Brain microvascular endothelial cell (primary cell): ENCODE measurements at regions not wholly inside any gene's neighbourhood (a gene's known extent, or its start where the extent isn't known, plus 50 kb on each side); places are given as distances from the start of the nearest gene placed in this dataset.

Source experiments
- DNase-seq: peaks from one replicate; pipeline ENCODE4 v3.0.0-alpha.2; 2020
- H3K27ac ChIP-seq: fragments of 250-450 bp; sonication (Bioruptor Pico); 2 replicates; pipeline ENCODE4 v1.5.1; 2020; ENCODE audit warnings: mild to moderate bottlenecking, moderate library complexity
- H3K27me3 ChIP-seq: fragments of 250-450 bp; sonication (Bioruptor Pico); replicated peaks from 2 replicates; pipeline ENCODE4 v1.5.1; 2020; ENCODE audit warnings: mild to moderate bottlenecking
- H3K36me3 ChIP-seq: fragments of 250-450 bp; sonication (Bioruptor Pico); replicated peaks from 2 replicates; pipeline ENCODE4 v1.5.1; 2020; ENCODE audit warnings: mild to moderate bottlenecking
- H3K4me3 ChIP-seq: 2 replicates; pipeline ENCODE4 v1.5.1; 2011; ENCODE audit warnings: low read depth, mild to moderate bottlenecking, control low read depth, low read length, moderate library complexity
- CTCF ChIP-seq: IDR thresholded peaks from 2 replicates; pipeline ENCODE4 v1.5.1; 2011; ENCODE audit warnings: low read depth, mild to moderate bottlenecking, moderate library complexity, low read length, control low read depth, inconsistent platforms; ENCODE audit errors: missing control alignments
- in situ Hi-C: cut with HindIII; loops from 2 replicates; pipeline ENCODE4 v1.10.0; 2017; ENCODE audit warnings: low sequenced_read_pairs, low pct_ligation_motif_present

- H3K36me3 ChIP-seq: no peaks in the 10 kb centered on the region
- no peak overlapping the region for H3K4me3 ChIP-seq
- no peak for DNase-seq
- H3K27ac ChIP-seq: no peak overlapping the region
- TF ChIP-seq CTCF: no peak
- no peaks in the 10 kb centered on the region for H3K27me3 ChIP-seq
- in situ Hi-C loops: no loop called here
Measured at GRCh38 chr10:31754803-31755624, 173.6 kb downstream of the ARHGAP12 start.

- no peak overlapping the region for H3K27ac ChIP-seq
- no peak for TF ChIP-seq CTCF
Measured at GRCh38 chr10:31753681-31754080, 174.9 kb downstream of the ARHGAP12 start.

GRCh38 chr10:31752170-31752569 lies 176.5 kb downstream of the ARHGAP12 start:
- Histone ChIP-seq H3K4me3 (no peak overlapping the region), H3K27me3 (no peaks in the 10 kb centered on the region), H3K36me3 (no peaks in the 10 kb centered on the region), H3K27ac (no peak overlapping the region)
- DNase-seq: no peak
- in situ Hi-C loops: no loop called here
- no peak for TF ChIP-seq CTCF

More at GRCh38 chr10:31753681-31754080, 174.9 kb downstream of the ARHGAP12 start:
- Histone ChIP-seq H3K27me3 (no peaks in the 10 kb centered on the region), H3K36me3 (no peaks in the 10 kb centered on the region), H3K4me3 (no peak overlapping the region)
- DNase-seq: no peak
- in situ Hi-C loops: no loop called here

GRCh38 chr10:31751738-31752080 lies 176.9 kb downstream of the ARHGAP12 start:
- Histone ChIP-seq H3K4me3 (no peak overlapping the region), H3K27ac (no peak overlapping the region), H3K36me3 (no peaks in the 10 kb centered on the region), H3K27me3 (no peaks in the 10 kb centered on the region)
- no peak for DNase-seq
- no peak for TF ChIP-seq CTCF
- in situ Hi-C loops: no loop called here

- H3K4me3 ChIP-seq: no peak overlapping the region
- DNase-seq: no peak
- H3K36me3 ChIP-seq: no peaks in the 10 kb centered on the region
- H3K27me3 ChIP-seq: no peaks in the 10 kb centered on the region
- TF ChIP-seq CTCF: no peak
- in situ Hi-C loops: no loop called here
- H3K27ac ChIP-seq: no peak overlapping the region
Measured at GRCh38 chr10:31751051-31751737, 177.4 kb downstream of the ARHGAP12 start.
